ENCODE measurements at regions not wholly inside any gene's neighbourhood (a gene's known extent, or its start where the extent isn't known, plus 50 kb on each side); places are given as distances from the start of the nearest gene placed in this dataset.

DNA sequence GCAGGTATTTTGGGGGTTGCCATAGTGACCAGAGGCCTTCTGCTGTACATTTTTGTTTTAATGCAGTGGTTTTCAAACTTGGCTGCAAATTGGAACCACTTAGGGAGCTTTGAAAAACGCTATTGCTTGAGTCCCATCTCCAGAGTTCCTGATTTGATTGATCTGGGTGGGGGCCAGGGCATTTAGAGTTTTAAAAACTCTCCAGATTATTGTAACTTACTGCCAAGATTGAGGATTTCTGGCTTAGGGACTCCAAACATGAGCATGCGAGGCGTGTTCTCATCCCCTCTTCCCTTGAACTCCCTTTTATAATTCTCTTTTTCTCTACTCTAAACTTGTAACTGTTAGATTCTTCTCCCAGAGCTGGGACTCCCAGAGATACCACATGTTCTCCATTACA, 340.8 kb upstream of the SUCLG2 start:
- 44 to 54% (median 49%) methylated on average over 3 of the region's 3 CpGs for WGBS, 3 donors
- H3K27ac ChIP-seq = no peak overlapping the region
- no peak overlapping the region for H3K4me3 ChIP-seq
- H3K27me3 ChIP-seq = no peaks in the 10 kb centered on the region
- intact Hi-C loops (cut with DNase I) = no loop called here
- H3K4me1 ChIP-seq (ENCODE audit: insufficient read depth) = no peaks in the 10 kb centered on the region
- no peak for DNase-seq
- no peaks in the 10 kb centered on the region for H3K9me3 ChIP-seq
- TF ChIP-seq POLR2A (IDR thresholded peaks at IDR 0.05) (no peak), EP300 (IDR thresholded peaks at IDR 0.05) (no peak)
- TF ChIP-seq, protein P1, sequence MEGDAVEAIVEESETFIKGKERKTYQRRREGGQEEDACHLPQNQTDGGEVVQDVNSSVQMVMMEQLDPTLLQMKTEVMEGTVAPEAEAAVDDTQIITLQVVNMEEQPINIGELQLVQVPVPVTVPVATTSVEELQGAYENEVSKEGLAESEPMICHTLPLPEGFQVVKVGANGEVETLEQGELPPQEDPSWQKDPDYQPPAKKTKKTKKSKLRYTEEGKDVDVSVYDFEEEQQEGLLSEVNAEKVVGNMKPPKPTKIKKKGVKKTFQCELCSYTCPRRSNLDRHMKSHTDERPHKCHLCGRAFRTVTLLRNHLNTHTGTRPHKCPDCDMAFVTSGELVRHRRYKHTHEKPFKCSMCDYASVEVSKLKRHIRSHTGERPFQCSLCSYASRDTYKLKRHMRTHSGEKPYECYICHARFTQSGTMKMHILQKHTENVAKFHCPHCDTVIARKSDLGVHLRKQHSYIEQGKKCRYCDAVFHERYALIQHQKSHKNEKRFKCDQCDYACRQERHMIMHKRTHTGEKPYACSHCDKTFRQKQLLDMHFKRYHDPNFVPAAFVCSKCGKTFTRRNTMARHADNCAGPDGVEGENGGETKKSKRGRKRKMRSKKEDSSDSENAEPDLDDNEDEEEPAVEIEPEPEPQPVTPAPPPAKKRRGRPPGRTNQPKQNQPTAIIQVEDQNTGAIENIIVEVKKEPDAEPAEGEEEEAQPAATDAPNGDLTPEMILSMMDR (IDR thresholded peaks at IDR 0.05) = no peak
- H3K36me3 ChIP-seq = no peaks in the 10 kb centered on the region

DNA sequence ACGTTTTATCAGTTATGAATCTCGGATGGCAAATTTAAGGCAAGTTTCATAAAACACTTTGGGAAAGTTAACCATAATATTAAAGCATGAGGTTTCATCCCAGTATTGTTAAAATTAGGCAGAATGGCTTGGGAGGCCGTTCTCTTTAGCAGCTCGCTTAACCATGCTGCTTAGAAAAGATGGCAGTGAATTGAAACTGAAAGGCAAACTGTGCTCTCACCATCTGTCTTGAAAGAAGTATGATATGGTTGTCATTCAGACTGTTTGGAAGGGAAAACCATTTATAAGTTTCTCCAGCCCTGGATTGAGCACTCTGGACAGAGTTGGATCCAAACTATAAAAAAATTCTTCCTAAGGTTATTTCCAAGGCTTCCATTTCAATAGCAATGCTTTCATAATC, 332.3 kb upstream of the SUCLG2 start:
- Histone ChIP-seq H3K4me1 (ENCODE audit: insufficient read depth) (no peaks in the 10 kb centered on the region), H3K36me3 (no peaks in the 10 kb centered on the region), H3K9me3 (no peaks in the 10 kb centered on the region), H3K27ac (no peak overlapping the region), H3K27me3 (no peaks in the 10 kb centered on the region), H3K4me3 (no peak overlapping the region)
- WGBS, 3 donors = 79 to 85% (median 83%) methylated on average over 4 of the region's 4 CpGs
- TF ChIP-seq EP300 (IDR thresholded peaks at IDR 0.05) (no peak), POLR2A (IDR thresholded peaks at IDR 0.05) (no peak)
- TF ChIP-seq, protein P1 (IDR thresholded peaks at IDR 0.05) = no peak
- no peak for DNase-seq
- intact Hi-C loops (cut with DNase I) = no loop called here

DNA sequence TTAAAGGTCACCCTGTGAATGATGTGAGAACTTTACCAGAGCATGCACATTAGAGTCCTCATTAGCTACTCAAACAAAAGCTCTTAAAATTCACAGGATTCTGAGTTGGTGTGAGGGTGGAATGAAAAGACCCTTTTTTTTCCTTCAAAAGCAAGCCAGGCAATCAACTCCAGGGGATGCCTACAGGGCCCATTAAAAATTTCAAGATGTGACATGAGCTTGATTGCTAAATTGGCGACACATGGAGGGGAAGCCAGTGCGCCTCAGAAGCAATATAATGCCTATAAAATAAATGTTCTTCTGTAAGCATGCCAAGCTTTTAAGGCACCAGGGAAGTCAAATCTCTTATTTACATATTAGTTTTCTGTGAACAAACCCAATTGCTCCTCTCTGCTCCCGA, 328.8 kb upstream of the SUCLG2 start:
- no peak for TF ChIP-seq POLR2A (IDR thresholded peaks at IDR 0.05)
- TF ChIP-seq, protein P1 (IDR thresholded peaks at IDR 0.05) = no peak
- TF ChIP-seq EP300 (IDR thresholded peaks at IDR 0.05) = no peak
- Histone ChIP-seq H3K27ac (no peak overlapping the region), H3K9me3 (no peaks in the 10 kb centered on the region), H3K27me3 (no peaks in the 10 kb centered on the region), H3K4me3 (no peak overlapping the region), H3K4me1 (ENCODE audit: insufficient read depth) (no peaks in the 10 kb centered on the region), H3K36me3 (no peaks in the 10 kb centered on the region)
- intact Hi-C loops (cut with DNase I) = no loop called here
- 72 to 89% (median 88%) methylated on average over 3 of the region's 3 CpGs for WGBS, 3 donors
- no peak for DNase-seq

DNA sequence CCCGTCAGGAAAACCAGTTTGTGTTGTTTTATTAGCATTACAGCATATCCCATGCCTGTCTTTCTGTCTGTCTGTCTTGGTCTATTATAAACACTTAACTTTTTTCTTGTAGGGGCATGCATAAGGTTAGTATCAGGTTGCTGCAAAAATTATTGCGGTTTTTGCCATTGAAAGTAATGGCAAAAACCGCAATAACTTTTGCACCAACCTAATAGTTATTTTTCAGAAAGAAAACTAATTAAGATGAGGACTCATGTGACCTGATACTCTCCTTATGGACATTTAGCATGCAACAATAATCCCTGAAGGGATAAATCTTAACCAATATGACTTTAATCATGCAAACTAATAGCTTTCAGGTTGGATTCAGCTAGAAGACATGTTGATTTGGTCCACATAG, 326.7 kb upstream of the SUCLG2 start:
- 83 to 89% (median 86%) methylated on average over 3 of the region's 3 CpGs for WGBS, 3 donors
- no peak for DNase-seq

More for the DNA sequence above, 326.7 kb upstream of the SUCLG2 start:
- no peaks in the 10 kb centered on the region for H3K9me3 ChIP-seq
- H3K36me3 ChIP-seq = no peaks in the 10 kb centered on the region
- intact Hi-C loops (cut with DNase I) = no loop called here
- H3K27ac ChIP-seq = no peak overlapping the region
- H3K27me3 ChIP-seq = no peaks in the 10 kb centered on the region
- no peaks in the 10 kb centered on the region for H3K4me1 ChIP-seq (ENCODE audit: insufficient read depth)
- H3K4me3 ChIP-seq = no peak overlapping the region
- TF ChIP-seq EP300 (IDR thresholded peaks at IDR 0.05) = no peak
- TF ChIP-seq, protein P1 (IDR thresholded peaks at IDR 0.05) = no peak
- TF ChIP-seq POLR2A (IDR thresholded peaks at IDR 0.05) = no peak

Data from ovary (tissue), 7 donors.